H9 (cell line): ENCODE measurements at regions not wholly inside any gene's neighbourhood (a gene's known extent, or its start where the extent isn't known, plus 50 kb on each side); places are given as distances from the start of the nearest gene placed in this dataset.

Source experiments
- DNase-seq: peaks from one replicate; pipeline ENCODE4 v3.0.0-alpha.2; 2017
- H2AFZ ChIP-seq: one replicate; pipeline ENCODE4 v1.6.1; 2013; ENCODE audit warnings: mild to moderate bottlenecking, low read length, control low read depth, moderate library complexity
- H2AK5ac ChIP-seq: 2 replicates; pipeline ENCODE4 v1.6.1; 2013; ENCODE audit warnings: low read length, control low read depth, mixed read lengths; ENCODE audit not compliant: insufficient read length
- H2BK120ac ChIP-seq: one replicate; pipeline ENCODE4 v1.6.1; 2013; ENCODE audit warnings: low read depth, mild to moderate bottlenecking, low read length, control low read depth, inconsistent platforms; ENCODE audit not compliant: poor library complexity, severe bottlenecking
- H2BK12ac ChIP-seq: 2 replicates; pipeline ENCODE4 v1.6.1; 2013; ENCODE audit warnings: low read length, control low read depth, mixed read lengths, low read depth; ENCODE audit not compliant: insufficient read length
- H2BK15ac ChIP-seq: 2 replicates; pipeline ENCODE4 v1.6.1; 2013; ENCODE audit warnings: low read depth, low read length, control low read depth
- H2BK20ac ChIP-seq: one replicate; pipeline ENCODE4 v1.6.1; 2013; ENCODE audit warnings: low read depth, mild to moderate bottlenecking, low read length, control low read depth, inconsistent platforms; ENCODE audit not compliant: poor library complexity, severe bottlenecking
- H2BK5ac ChIP-seq: 2 replicates; pipeline ENCODE4 v1.6.1; 2013; ENCODE audit warnings: low read length, control low read depth, mixed read lengths; ENCODE audit not compliant: insufficient read length
- H3K14ac ChIP-seq: 2 replicates; pipeline ENCODE4 v1.6.1; 2013; ENCODE audit warnings: low read length, control low read depth; ENCODE audit not compliant: insufficient read depth
- H3K18ac ChIP-seq: 2 replicates; pipeline ENCODE4 v1.6.1; 2013; ENCODE audit warnings: low read depth, mild to moderate bottlenecking, mixed read lengths, low read length, control low read depth; ENCODE audit not compliant: insufficient read length
- H3K23ac ChIP-seq: 2 replicates; pipeline ENCODE4 v1.6.1; 2013; ENCODE audit warnings: low read length, control low read depth, mixed read lengths, low read depth; ENCODE audit not compliant: insufficient read length
- H3K23me2 ChIP-seq: 2 replicates; pipeline ENCODE4 v1.6.1; 2013; ENCODE audit warnings: low read depth, mild to moderate bottlenecking, mixed read lengths, low read length, control low read depth; ENCODE audit not compliant: insufficient read length, poor library complexity, severe bottlenecking
- H3K27ac ChIP-seq: 2 replicates; pipeline ENCODE4 v1.5.1; 2013; ENCODE audit warnings: low read length, control low read depth, mixed read lengths, low read depth; ENCODE audit not compliant: insufficient read length
- H3K27me3 ChIP-seq: 2 replicates; pipeline ENCODE4 v1.6.1; 2013; ENCODE audit warnings: low read length, control low read depth, inconsistent platforms; ENCODE audit not compliant: insufficient read depth
- H3K4ac ChIP-seq: 2 replicates; pipeline ENCODE4 v1.6.1; 2013; ENCODE audit warnings: low read depth, mild to moderate bottlenecking, control low read depth, inconsistent platforms, low read length, moderate library complexity
- H3K4me1 ChIP-seq: 2 replicates; pipeline ENCODE4 v1.6.1; 2013; ENCODE audit warnings: low read length, control low read depth, inconsistent platforms; ENCODE audit not compliant: insufficient read depth
- H3K4me2 ChIP-seq: 2 replicates; pipeline ENCODE4 v1.6.1; 2013; ENCODE audit warnings: low read length, control low read depth, mixed read lengths; ENCODE audit not compliant: insufficient read length, insufficient read depth
- H3K56ac ChIP-seq: 2 replicates; pipeline ENCODE4 v1.6.1; 2013; ENCODE audit warnings: low read depth, mild to moderate bottlenecking, mixed read lengths, low read length, control low read depth; ENCODE audit not compliant: insufficient read length
- H3K79me1 ChIP-seq: 2 replicates; pipeline ENCODE4 v1.6.1; 2013; ENCODE audit warnings: low read depth, mild to moderate bottlenecking, moderate library complexity, low read length, control low read depth, inconsistent platforms; ENCODE audit not compliant: insufficient read depth, poor library complexity, severe bottlenecking
- H3K79me2 ChIP-seq: 2 replicates; pipeline ENCODE4 v1.6.1; 2013; ENCODE audit warnings: low read length, control low read depth, inconsistent platforms; ENCODE audit not compliant: insufficient read depth
- H3K9ac ChIP-seq: 2 replicates; pipeline ENCODE4 v1.6.1; 2013; ENCODE audit warnings: low read length, control low read depth, mixed read lengths; ENCODE audit not compliant: insufficient read length; ENCODE audit errors: extremely low read depth
- H3K9me3 ChIP-seq: one replicate; pipeline ENCODE4 v1.6.1; 2013; ENCODE audit warnings: low read depth, low read length, inconsistent platforms; ENCODE audit not compliant: control insufficient read depth
- H3T11ph ChIP-seq: one replicate; pipeline ENCODE4 v1.6.1; 2013; ENCODE audit warnings: mild to moderate bottlenecking, low read length, control low read depth, inconsistent platforms
- H4K20me1 ChIP-seq: one replicate; pipeline ENCODE4 v1.6.1; 2013; ENCODE audit not compliant: control insufficient read depth, insufficient read length, insufficient read depth
- H4K5ac ChIP-seq: 2 replicates; pipeline ENCODE4 v1.6.1; 2013; ENCODE audit warnings: low read depth, mild to moderate bottlenecking, mixed read lengths, low read length, control low read depth; ENCODE audit not compliant: insufficient read length
- H4K8ac ChIP-seq: replicated peaks from 2 replicates; pipeline ENCODE4 v1.6.1; 2013; ENCODE audit warnings: low read length, control low read depth, mixed read lengths, low read depth; ENCODE audit not compliant: insufficient read length
- H4K91ac ChIP-seq: 2 replicates; pipeline ENCODE4 v1.6.1; 2013; ENCODE audit warnings: low read depth, mild to moderate bottlenecking, moderate library complexity, mixed read lengths, low read length, control low read depth; ENCODE audit not compliant: insufficient read length
- H3K27ac Mint-ChIP-seq, 3 experiments: 2 replicates in 2 of 3; 3 replicates in 1 of 3; pipeline ENCODE4 v1.8.0; 2020 to 2021; ENCODE audit warnings: mixed read lengths in 3 of 3, mild to moderate bottlenecking in 1 of 3, moderate library complexity in 1 of 3
- H3K27me3 Mint-ChIP-seq: 2 replicates; pipeline ENCODE4 v1.8.0; 2021; ENCODE audit warnings: low read depth, mild to moderate bottlenecking, moderate library complexity, mixed read lengths
- H3K36me3 Mint-ChIP-seq, 3 experiments: 2 replicates in 2 of 3; 3 replicates in 1 of 3; pipeline ENCODE4 v1.8.0; 2020 to 2021; ENCODE audit warnings: low read depth in 3 of 3, mixed read lengths in 3 of 3; ENCODE audit not compliant: insufficient read depth in 1 of 3
- H3K4me1 Mint-ChIP-seq, 2 experiments: 2 replicates each; pipeline ENCODE4 v1.8.0; 2020; ENCODE audit warnings: mixed read lengths in 2 of 2
- H3K4me3 Mint-ChIP-seq, 2 experiments: 2 replicates in 1 of 2; 3 replicates in 1 of 2; pipeline ENCODE4 v1.8.0; 2020 to 2021; ENCODE audit warnings: mild to moderate bottlenecking in 2 of 2, mixed read lengths in 2 of 2, moderate library complexity in 1 of 2
- H3K9me3 Mint-ChIP-seq, 2 experiments: 2 replicates in 1 of 2; 3 replicates in 1 of 2; pipeline ENCODE4 v1.8.0; 2020; ENCODE audit warnings: mild to moderate bottlenecking in 2 of 2, mixed read lengths in 2 of 2, moderate library complexity in 1 of 2
- WGBS: extraction: QIAGEN DNeasy Blood & Tissue Kit; methylation state at CpG from one replicate; pipeline ENCODE4 v1.1.7; 2013; ENCODE audit warnings: missing lambda C conversion rate, low lambda C conversion rate, mixed read lengths; ENCODE audit not compliant: insufficient read length; ENCODE audit errors: extremely low coverage; 5-methylcytosine and 5-hydroxymethylcytosine counted together
- TF ChIP-seq, protein P1 (sequence below): fragments of 200-600 bp; sonication (generic); conservative IDR thresholded peaks from 3 replicates; pipeline ENCODE4 v1.8.0; 2021; ENCODE audit warnings: antibody characterized with exemption, mild to moderate bottlenecking

DNA sequence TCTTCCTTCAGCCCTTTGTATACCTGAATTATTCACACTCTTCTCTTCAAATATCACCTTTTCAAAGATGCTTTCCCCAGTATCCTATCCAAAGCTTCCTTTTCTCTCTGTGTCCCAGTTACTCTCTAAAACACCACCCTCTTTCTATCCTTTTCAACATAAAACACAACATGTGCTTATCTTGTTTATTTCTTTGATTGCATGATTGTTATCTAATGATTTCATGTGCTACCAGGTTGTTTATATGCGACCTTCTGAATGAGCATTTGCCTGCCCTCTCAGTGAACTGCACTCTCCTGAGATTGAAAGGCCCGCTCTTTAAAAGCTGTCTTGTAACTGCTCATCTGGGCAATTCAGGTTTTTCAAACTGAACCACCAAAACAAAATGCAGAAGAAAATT is 97.7 kb upstream of the FGGY start:
- Histone ChIP-seq H2AK5ac (no peak overlapping the region), H2AFZ (no peak overlapping the region), H3K4me2 (no peak overlapping the region), H3K4ac (no peak overlapping the region), H4K8ac (no peak overlapping the region), H2BK20ac (no peak overlapping the region), H3K23ac (no peak overlapping the region), H3K27me3 (no peaks in the 10 kb centered on the region), H2BK120ac (no peak overlapping the region), H3K27ac (no peak overlapping the region), H3K9ac (no peak overlapping the region), H2BK15ac (no peak overlapping the region), H4K91ac (no peak overlapping the region), H3K23me2 (no peaks in the 10 kb centered on the region), H3K56ac (no peak overlapping the region), H3K9me3 (no peaks in the 10 kb centered on the region), H4K5ac (no peak overlapping the region), H2BK5ac (no peak overlapping the region), H4K20me1 (no peaks in the 10 kb centered on the region), H3K14ac (no peak overlapping the region), H2BK12ac (no peak overlapping the region), H3T11ph (no peak overlapping the region), H3K79me2 (no peaks in the 10 kb centered on the region), H3K4me1 (no peaks in the 10 kb centered on the region), H3K79me1 (no peaks in the 10 kb centered on the region), H3K18ac (no peak overlapping the region)
- no CpG with 5 or more reads among the region's 2 CpGs for WGBS
- TF ChIP-seq, protein P1, sequence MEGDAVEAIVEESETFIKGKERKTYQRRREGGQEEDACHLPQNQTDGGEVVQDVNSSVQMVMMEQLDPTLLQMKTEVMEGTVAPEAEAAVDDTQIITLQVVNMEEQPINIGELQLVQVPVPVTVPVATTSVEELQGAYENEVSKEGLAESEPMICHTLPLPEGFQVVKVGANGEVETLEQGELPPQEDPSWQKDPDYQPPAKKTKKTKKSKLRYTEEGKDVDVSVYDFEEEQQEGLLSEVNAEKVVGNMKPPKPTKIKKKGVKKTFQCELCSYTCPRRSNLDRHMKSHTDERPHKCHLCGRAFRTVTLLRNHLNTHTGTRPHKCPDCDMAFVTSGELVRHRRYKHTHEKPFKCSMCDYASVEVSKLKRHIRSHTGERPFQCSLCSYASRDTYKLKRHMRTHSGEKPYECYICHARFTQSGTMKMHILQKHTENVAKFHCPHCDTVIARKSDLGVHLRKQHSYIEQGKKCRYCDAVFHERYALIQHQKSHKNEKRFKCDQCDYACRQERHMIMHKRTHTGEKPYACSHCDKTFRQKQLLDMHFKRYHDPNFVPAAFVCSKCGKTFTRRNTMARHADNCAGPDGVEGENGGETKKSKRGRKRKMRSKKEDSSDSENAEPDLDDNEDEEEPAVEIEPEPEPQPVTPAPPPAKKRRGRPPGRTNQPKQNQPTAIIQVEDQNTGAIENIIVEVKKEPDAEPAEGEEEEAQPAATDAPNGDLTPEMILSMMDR, result no peak
- no peaks in the 10 kb centered on the region for H3K9me3 Mint-ChIP-seq
- no peak for DNase-seq
- H3K27ac Mint-ChIP-seq, result no peak overlapping the region
- H3K4me3 Mint-ChIP-seq, result no peak overlapping the region
- 0 out of 7 replicates have a peak, but pooled peaks cover 0 to 1% (median 0%) of the 10 kb centered on the region in 3 experiments for H3K36me3 Mint-ChIP-seq
- H3K4me1 Mint-ChIP-seq, result peaks cover 5 to 7% of the 10 kb centered on the region in 2 experiments; a peak in 3 of 4 replicates
- H3K27me3 Mint-ChIP-seq, result no peaks in the 10 kb centered on the region
